Neutrophil (primary cell): ENCODE measurements at regions not wholly inside any gene's neighbourhood (a gene's known extent, or its start where the extent isn't known, plus 50 kb on each side); places are given as distances from the start of the nearest gene placed in this dataset.

ENCODE experiments used
- H3K27ac ChIP-seq: fragments of 200-600 bp; sonication (generic); 2 replicates; pipeline ENCODE4 v1.5.1; 2016; ENCODE audit warnings: mild to moderate bottlenecking, moderate library complexity
- H3K27me3 ChIP-seq: fragments of 200-600 bp; sonication (generic); 2 replicates; pipeline ENCODE4 v1.6.0; 2016; ENCODE audit warnings: mild to moderate bottlenecking
- H3K36me3 ChIP-seq: fragments of 200-600 bp; sonication (generic); 2 replicates; pipeline ENCODE4 v1.5.1; 2017
- H3K4me1 ChIP-seq, 2 experiments: fragments of 200-600 bp in 1 of 2; sonication (generic) in 1 of 2; 1 replicate in 1 of 2; 2 replicates in 1 of 2; pipeline versions ENCODE4 v1.5.1 to v1.6.1; 2013 to 2016; ENCODE audit warnings: low read depth in 1 of 2, low read length in 1 of 2, mild to moderate bottlenecking in 1 of 2, moderate library complexity in 1 of 2; ENCODE audit not compliant: control insufficient read depth in 1 of 2, insufficient read depth in 1 of 2
- H3K4me3 ChIP-seq, 2 experiments: fragments of 200-600 bp in 1 of 2; sonication (generic) in 1 of 2; 1 replicate in 1 of 2; 2 replicates in 1 of 2; pipeline ENCODE4 v1.5.1; 2013 to 2016; ENCODE audit warnings: low read depth in 1 of 2, low read length in 1 of 2, mild to moderate bottlenecking in 1 of 2, moderate library complexity in 1 of 2
- H3K9me3 ChIP-seq: fragments of 200-600 bp; sonication (generic); 2 replicates; pipeline ENCODE4 v1.5.1; 2016
- CTCF ChIP-seq: fragments of 200-600 bp; sonication (generic); IDR thresholded peaks from 2 replicates; pipeline ENCODE4 v1.5.1; 2016; ENCODE audit warnings: antibody characterized with exemption

GRCh38 chr11:92340839-92341238 lies 116.2 kb downstream of the FAT3 start:
- TF ChIP-seq CTCF: no peak
- no peaks in the 10 kb centered on the region for H3K9me3 ChIP-seq
- no peaks in the 10 kb centered on the region for H3K27me3 ChIP-seq

DNA sequence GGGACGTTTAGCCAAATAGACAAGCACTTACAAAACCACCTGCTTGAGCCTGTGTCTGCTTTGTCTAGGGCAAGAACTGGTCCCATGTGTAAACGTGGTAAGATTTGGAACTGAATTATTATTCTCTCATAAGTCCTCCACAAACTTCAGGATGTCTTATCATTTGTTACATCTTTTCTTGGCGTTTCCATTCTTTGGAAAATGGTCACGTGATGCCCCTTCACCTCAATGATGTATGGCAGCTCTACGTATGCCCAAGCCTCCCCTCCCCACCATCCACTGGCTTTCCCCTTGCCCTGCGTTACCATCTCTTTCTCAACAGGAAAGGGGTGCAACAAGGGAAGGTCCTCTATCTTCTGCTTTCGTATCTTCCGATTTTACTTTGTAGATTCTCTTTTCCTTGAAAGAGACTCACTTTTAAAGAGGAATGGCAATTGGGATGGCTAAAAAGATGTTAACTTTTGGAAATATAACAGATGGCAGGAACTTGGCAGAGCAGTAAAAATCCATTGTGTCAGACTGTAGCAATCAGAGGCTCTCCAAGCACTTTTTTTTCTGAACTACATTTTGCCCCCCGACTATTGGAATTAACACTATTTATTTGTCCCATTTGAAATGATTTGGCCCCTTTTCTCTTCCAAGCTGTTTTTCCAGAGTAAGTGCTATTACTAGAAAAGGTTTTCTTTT lies 117.6 kb downstream of the FAT3 start:
- H3K27me3 ChIP-seq: no peaks in the 10 kb centered on the region
- H3K9me3 ChIP-seq: no peaks in the 10 kb centered on the region
- no peak overlapping the region for H3K4me3 ChIP-seq
- no peak overlapping the region for H3K27ac ChIP-seq
- no peaks in the 10 kb centered on the region for H3K4me1 ChIP-seq
- TF ChIP-seq CTCF: no peak
- no peaks in the 10 kb centered on the region for H3K36me3 ChIP-seq

More at GRCh38 chr11:92340839-92341238, 116.2 kb downstream of the FAT3 start:
- Histone ChIP-seq H3K27ac (no peak overlapping the region), H3K4me1 (no peaks in the 10 kb centered on the region), H3K36me3 (no peaks in the 10 kb centered on the region), H3K4me3 (no peak overlapping the region)

- H3K9me3 ChIP-seq: no peaks in the 10 kb centered on the region
- H3K36me3 ChIP-seq: no peaks in the 10 kb centered on the region
- H3K4me3 ChIP-seq: no peak overlapping the region
- no peaks in the 10 kb centered on the region for H3K4me1 ChIP-seq
- no peak overlapping the region for H3K27ac ChIP-seq
- no peak for TF ChIP-seq CTCF
- no peaks in the 10 kb centered on the region for H3K27me3 ChIP-seq
Observed at GRCh38 chr11:92342886-92343285, 118.3 kb downstream of the FAT3 start.

DNA sequence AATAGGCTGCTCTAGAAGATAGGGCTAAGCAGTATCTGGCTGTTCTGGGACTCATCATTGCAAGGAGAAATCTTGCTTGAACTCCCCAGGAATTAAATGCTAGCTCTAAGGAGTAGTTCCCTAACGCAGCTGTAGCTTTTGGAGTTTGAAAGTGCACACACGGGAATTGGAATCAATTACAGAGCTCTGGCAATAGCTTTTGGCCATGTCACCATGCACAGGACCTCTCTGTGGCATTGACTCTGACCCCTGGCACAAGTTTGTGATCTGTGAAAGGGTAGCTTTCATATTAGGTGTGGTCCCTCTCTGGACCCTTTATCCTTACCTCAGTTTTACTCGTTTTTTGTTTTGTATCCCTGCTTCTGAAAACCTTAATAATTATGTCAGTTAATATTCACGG lies 121.6 kb downstream of the FAT3 start:
- Histone ChIP-seq H3K27ac (no peak overlapping the region), H3K4me3 (no peak overlapping the region), H3K36me3 (no peaks in the 10 kb centered on the region), H3K9me3 (no peaks in the 10 kb centered on the region), H3K27me3 (no peaks in the 10 kb centered on the region), H3K4me1 (no peaks in the 10 kb centered on the region)
- no peak for TF ChIP-seq CTCF

- Histone ChIP-seq H3K4me1 (no peaks in the 10 kb centered on the region), H3K36me3 (no peaks in the 10 kb centered on the region), H3K4me3 (no peak overlapping the region), H3K27me3 (no peaks in the 10 kb centered on the region), H3K27ac (no peak overlapping the region), H3K9me3 (no peaks in the 10 kb centered on the region)
- no peak for TF ChIP-seq CTCF
Observed at GRCh38 chr11:92347454-92347853, 122.8 kb downstream of the FAT3 start.
